ENCODE measurements at regions not wholly inside any gene's neighbourhood (a gene's known extent, or its start where the extent isn't known, plus 50 kb on each side); places are given as distances from the start of the nearest gene placed in this dataset.

DNA sequence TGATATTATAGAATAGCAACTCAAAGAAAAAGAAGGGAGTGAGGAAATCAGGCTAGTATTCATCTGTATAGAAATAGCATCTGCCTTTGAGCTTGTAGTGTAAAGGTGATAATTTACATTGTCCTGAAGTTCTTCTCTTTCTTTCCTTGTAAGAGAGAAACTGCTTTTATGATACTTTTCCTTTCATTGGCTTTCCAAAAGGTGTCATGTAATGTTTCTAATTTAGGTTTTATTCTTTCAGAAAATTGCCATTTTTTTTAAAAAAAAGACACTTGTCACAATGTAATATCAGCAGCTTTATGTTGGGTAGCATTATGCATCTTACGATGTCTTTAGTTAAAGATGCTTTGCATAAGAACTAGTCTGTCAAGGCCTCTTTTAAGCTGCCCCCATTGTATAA lies 1153.8 kb upstream of the PCDH7 start:
- 70% methylated on average over 1 of the region's 1 CpG; no CpG with 5 or more reads in 1 of the 2 experiments for WGBS, 2 experiments (ENCODE audit: extremely low coverage in 1 of 2, insufficient coverage in 1 of 2, insufficient read length in 1 of 2, insufficient replicate concordance in 2 of 2, low coverage in 1 of 2, low lambda C conversion rate in 2 of 2, missing lambda C conversion rate in 1 of 2)
- Histone ChIP-seq H3K18ac (ENCODE audit: extremely low read depth, low read length) (no peak overlapping the region), H4K20me1 (replicated peaks in 1 of 2; ENCODE audit: control insufficient read depth in 1 of 2, insufficient read depth in 2 of 2, low read length in 2 of 2) (no peaks in the 10 kb centered on the region), H2BK120ac (replicated peaks; ENCODE audit: low read depth, low read length) (no peak overlapping the region), H3K79me1 (ENCODE audit: low read depth, low read length) (no peaks in the 10 kb centered on the region), H3K4me3 (ENCODE audit: extremely low read depth in 1 of 4, insufficient read depth in 2 of 4, low read depth in 3 of 4, low read length in 4 of 4) (no peak overlapping the region), H2BK12ac (ENCODE audit: low read depth, low read length) (no peak overlapping the region), H3K23ac (ENCODE audit: insufficient read length) (no peak overlapping the region), H4K8ac (ENCODE audit: extremely low read depth, insufficient read depth, low read length) (no peak overlapping the region), H3K9me3 (ENCODE audit: insufficient read depth in 2 of 2, low read depth in 1 of 2, low read length in 1 of 2) (no peaks in the 10 kb centered on the region), H4K91ac (replicated peaks; ENCODE audit: insufficient read length, low read length) (no peak overlapping the region), H2BK20ac (ENCODE audit: low read length) (no peak overlapping the region), H3K4ac (replicated peaks; ENCODE audit: insufficient read length, low read depth, low read length) (no peak overlapping the region), H2AK5ac (ENCODE audit: low read depth, low read length) (no peak overlapping the region), H3K27ac (ENCODE audit: low read depth, low read length) (no peak overlapping the region), H3K4me1 (replicated peaks in 1 of 4; ENCODE audit: control insufficient read depth in 3 of 4, insufficient read depth in 4 of 4, low read length in 3 of 4) (no peaks in the 10 kb centered on the region), H3K27me3 (replicated peaks in 1 of 4; ENCODE audit: control insufficient read depth in 3 of 4, extremely low read depth in 1 of 4, insufficient read depth in 3 of 4, low read length in 3 of 4) (no peaks in the 10 kb centered on the region), H3K14ac (ENCODE audit: insufficient read length) (no peak overlapping the region), H3K9ac (replicated peaks in 1 of 4; ENCODE audit: extremely low read depth in 1 of 4, low read depth in 3 of 4, low read length in 3 of 4) (no peak overlapping the region), H2BK5ac (ENCODE audit: low read depth, low read length) (no peak overlapping the region), H2AFZ (ENCODE audit: low read length) (no peak overlapping the region), H3K36me3 (ENCODE audit: control insufficient read depth in 2 of 4, insufficient read depth in 4 of 4, low read length in 3 of 4) (no peaks in the 10 kb centered on the region), H3K56ac (replicated peaks; ENCODE audit: insufficient read length, low read depth, low read length) (no peak overlapping the region), H3K4me2 (ENCODE audit: insufficient read depth in 1 of 2, low read depth in 2 of 2, low read length in 2 of 2) (no peak overlapping the region), H3K79me2 (ENCODE audit: control insufficient read depth in 1 of 2, insufficient read depth in 2 of 2, low read length in 2 of 2) (no peaks in the 10 kb centered on the region), H4K5ac (ENCODE audit: insufficient read length, low read depth, low read length) (no peak overlapping the region), H2BK15ac (ENCODE audit: low read length) (no peak overlapping the region), H3K23me2 (ENCODE audit: low read depth, low read length) (no peaks in the 10 kb centered on the region)
- ChIA-PET POLR2A (ENCODE audit: partially characterized antibody) (no interaction called here), CTCF (ENCODE audit: partially characterized antibody) (interaction anchor here (1.0 kb wide), 1 partner anchor 44 kb away, joined by 3 read pairs; no protein-coding TSS in a partner anchor)
- TF ChIP-seq HDAC6 (IDR thresholded peaks at IDR 0.05; ENCODE audit: low read depth, low read length) (no peak), SP2 (IDR thresholded peaks at IDR 0.05; ENCODE audit: low read length) (no peak), EGR1 (IDR thresholded peaks at IDR 0.05; ENCODE audit: borderline replicate concordance, low read depth, low read length) (no peak)
- TF ChIP-seq, protein P1, sequence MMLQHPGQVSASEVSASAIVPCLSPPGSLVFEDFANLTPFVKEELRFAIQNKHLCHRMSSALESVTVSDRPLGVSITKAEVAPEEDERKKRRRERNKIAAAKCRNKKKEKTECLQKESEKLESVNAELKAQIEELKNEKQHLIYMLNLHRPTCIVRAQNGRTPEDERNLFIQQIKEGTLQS (IDR thresholded peaks at IDR 0.05; ENCODE audit: insufficient read depth, low read depth, low read length) = no peak
- FAIRE-seq = no peak
- no peak for DNase-seq (ENCODE audit: low read depth in 1 of 2, low spot score in 2 of 2)
